ENCODE measurements at regions not wholly inside any gene's neighbourhood (a gene's known extent, or its start where the extent isn't known, plus 50 kb on each side); places are given as distances from the start of the nearest gene placed in this dataset.

DNA sequence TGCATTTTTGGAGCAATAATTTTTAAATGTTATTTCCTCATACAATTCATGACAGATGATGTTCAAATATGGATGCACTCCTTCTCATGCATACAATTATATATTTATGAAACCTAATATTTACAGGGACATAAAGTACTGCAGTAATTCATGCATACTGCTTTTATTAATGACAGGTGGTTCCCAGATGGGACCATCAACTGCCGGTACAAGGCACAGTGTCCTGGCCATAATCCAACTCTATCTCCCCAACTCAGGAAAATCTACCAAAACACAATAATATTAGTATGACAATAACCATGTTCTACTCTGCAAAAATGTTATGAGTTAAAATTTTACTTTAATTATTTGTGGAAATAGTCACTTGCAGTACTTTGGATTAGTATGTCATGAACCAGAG lies 77.8 kb downstream of the VIP start:
- H3K27ac ChIP-seq (ENCODE audit: insufficient read depth, low read length): no peak overlapping the region
- H3K9ac ChIP-seq (ENCODE audit: low read depth, low read length): no peak overlapping the region
- intact Hi-C loops (cut with micrococcal nuclease) (no loop called here), dilution Hi-C loops (cut with HindIII; ENCODE audit: low sequenced_read_pairs, unreplicated experiment) (no loop called here), in situ Hi-C loops (cut with MboI; ENCODE audit: low sequenced_read_pairs) (no loop called here)
- no peak overlapping the region for H2BK120ac ChIP-seq (ENCODE audit: low read depth, low read length)
- no peak overlapping the region for H3K56ac ChIP-seq (ENCODE audit: extremely low read depth, insufficient read depth, low read length)
- H2AFZ ChIP-seq (replicated peaks; ENCODE audit: low read length, poor library complexity): no peak overlapping the region
- H3K36me3 ChIP-seq (ENCODE audit: control insufficient read depth, insufficient read depth, low read length): no peaks in the 10 kb centered on the region
- no peak overlapping the region for H3K4me3 ChIP-seq (ENCODE audit: insufficient read depth, low read depth, low read length)
- H3K14ac ChIP-seq (replicated peaks; ENCODE audit: low read depth, low read length): no peak overlapping the region
- no CpG with 5 or more reads among the region's 1 CpG for WGBS, 2 experiments (ENCODE audit: extremely low coverage in 2 of 2, insufficient read length in 1 of 2)
- no peak overlapping the region for H2BK20ac ChIP-seq (ENCODE audit: low read depth, low read length)
- H2AK5ac ChIP-seq (ENCODE audit: low read depth, low read length): no peak overlapping the region
- no peaks in the 10 kb centered on the region for H3K9me1 ChIP-seq (ENCODE audit: insufficient read depth, low read length)
- H2AK9ac ChIP-seq (replicated peaks; ENCODE audit: low read depth, low read length, poor library complexity): no peak overlapping the region
- ChIA-PET CTCF (no interaction called here), POLR2A (ENCODE audit: unreplicated experiment) (no interaction called here)
- no peak for DNase-seq
- H3K23ac ChIP-seq (ENCODE audit: low read depth, low read length): no peak overlapping the region
- no peak overlapping the region for H3K4me2 ChIP-seq (ENCODE audit: low read depth, low read length)
- no peak overlapping the region for H3K18ac ChIP-seq (ENCODE audit: low read depth, low read length)
- H4K20me1 ChIP-seq (ENCODE audit: insufficient read depth, low read length): no peaks in the 10 kb centered on the region
- no peaks in the 10 kb centered on the region for H3K79me1 ChIP-seq (ENCODE audit: low read depth in 1 of 2, low read length in 2 of 2)
- TF ChIP-seq CHD1 (IDR thresholded peaks at IDR 0.05; ENCODE audit: low read depth, low read length) (no peak), SMC3 (IDR thresholded peaks at IDR 0.05; ENCODE audit: low read depth, low read length) (no peak), RFX5 (IDR thresholded peaks at IDR 0.05; ENCODE audit: low read depth, low read length) (no peak), NFE2L2 (IDR thresholded peaks at IDR 0.05; ENCODE audit: low read depth, low read length) (no peak), MAFK (IDR thresholded peaks at IDR 0.05; ENCODE audit: low read depth, low read length) (no peak), RCOR1 (IDR thresholded peaks at IDR 0.05; ENCODE audit: insufficient replicate concordance, low read length) (no peak), BHLHE40 (IDR thresholded peaks at IDR 0.05; ENCODE audit: low read depth, low read length) (no peak), POLR2A (IDR thresholded peaks at IDR 0.05; ENCODE audit: low read depth, low read length) (no peak), CEBPB (IDR thresholded peaks at IDR 0.05; ENCODE audit: low read depth, low read length) (no peak)
- TF ChIP-seq, protein P1, sequence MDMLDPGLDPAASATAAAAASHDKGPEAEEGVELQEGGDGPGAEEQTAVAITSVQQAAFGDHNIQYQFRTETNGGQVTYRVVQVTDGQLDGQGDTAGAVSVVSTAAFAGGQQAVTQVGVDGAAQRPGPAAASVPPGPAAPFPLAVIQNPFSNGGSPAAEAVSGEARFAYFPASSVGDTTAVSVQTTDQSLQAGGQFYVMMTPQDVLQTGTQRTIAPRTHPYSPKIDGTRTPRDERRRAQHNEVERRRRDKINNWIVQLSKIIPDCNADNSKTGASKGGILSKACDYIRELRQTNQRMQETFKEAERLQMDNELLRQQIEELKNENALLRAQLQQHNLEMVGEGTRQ (IDR thresholded peaks at IDR 0.05; ENCODE audit: low read depth, low read length): no peak
- TF ChIP-seq, protein P2, sequence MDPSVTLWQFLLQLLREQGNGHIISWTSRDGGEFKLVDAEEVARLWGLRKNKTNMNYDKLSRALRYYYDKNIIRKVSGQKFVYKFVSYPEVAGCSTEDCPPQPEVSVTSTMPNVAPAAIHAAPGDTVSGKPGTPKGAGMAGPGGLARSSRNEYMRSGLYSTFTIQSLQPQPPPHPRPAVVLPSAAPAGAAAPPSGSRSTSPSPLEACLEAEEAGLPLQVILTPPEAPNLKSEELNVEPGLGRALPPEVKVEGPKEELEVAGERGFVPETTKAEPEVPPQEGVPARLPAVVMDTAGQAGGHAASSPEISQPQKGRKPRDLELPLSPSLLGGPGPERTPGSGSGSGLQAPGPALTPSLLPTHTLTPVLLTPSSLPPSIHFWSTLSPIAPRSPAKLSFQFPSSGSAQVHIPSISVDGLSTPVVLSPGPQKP (IDR thresholded peaks at IDR 0.05; ENCODE audit: borderline replicate concordance, low read depth, low read length): no peak
- TF ChIP-seq, protein P3, sequence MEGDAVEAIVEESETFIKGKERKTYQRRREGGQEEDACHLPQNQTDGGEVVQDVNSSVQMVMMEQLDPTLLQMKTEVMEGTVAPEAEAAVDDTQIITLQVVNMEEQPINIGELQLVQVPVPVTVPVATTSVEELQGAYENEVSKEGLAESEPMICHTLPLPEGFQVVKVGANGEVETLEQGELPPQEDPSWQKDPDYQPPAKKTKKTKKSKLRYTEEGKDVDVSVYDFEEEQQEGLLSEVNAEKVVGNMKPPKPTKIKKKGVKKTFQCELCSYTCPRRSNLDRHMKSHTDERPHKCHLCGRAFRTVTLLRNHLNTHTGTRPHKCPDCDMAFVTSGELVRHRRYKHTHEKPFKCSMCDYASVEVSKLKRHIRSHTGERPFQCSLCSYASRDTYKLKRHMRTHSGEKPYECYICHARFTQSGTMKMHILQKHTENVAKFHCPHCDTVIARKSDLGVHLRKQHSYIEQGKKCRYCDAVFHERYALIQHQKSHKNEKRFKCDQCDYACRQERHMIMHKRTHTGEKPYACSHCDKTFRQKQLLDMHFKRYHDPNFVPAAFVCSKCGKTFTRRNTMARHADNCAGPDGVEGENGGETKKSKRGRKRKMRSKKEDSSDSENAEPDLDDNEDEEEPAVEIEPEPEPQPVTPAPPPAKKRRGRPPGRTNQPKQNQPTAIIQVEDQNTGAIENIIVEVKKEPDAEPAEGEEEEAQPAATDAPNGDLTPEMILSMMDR (conservative IDR thresholded peaks at IDR 0.05; ENCODE audit: low read depth, low read length): no peak
- no peak overlapping the region for H4K5ac ChIP-seq (ENCODE audit: low read depth, low read length)
- no TSS peak for BruUV-seq (replicated peaks)
- no peak overlapping the region for H2BK15ac ChIP-seq (ENCODE audit: low read depth, low read length)
- H3K4me1 ChIP-seq (ENCODE audit: control insufficient read depth, insufficient read depth, low read length): no peaks in the 10 kb centered on the region
- no peak overlapping the region for H3K4ac ChIP-seq (ENCODE audit: low read depth, low read length)
- no peaks in the 10 kb centered on the region for H3K27me3 ChIP-seq (ENCODE audit: control insufficient read depth, insufficient read depth, low read length)
- H2BK5ac ChIP-seq (ENCODE audit: low read depth, low read length, poor library complexity, severe bottlenecking): no peak overlapping the region
- H4K8ac ChIP-seq (ENCODE audit: low read depth in 2 of 2, low read length in 2 of 2): no peak overlapping the region
- no peaks in the 10 kb centered on the region for H3K9me3 ChIP-seq (ENCODE audit: control insufficient read depth, insufficient read depth, low read length)
- H4K91ac ChIP-seq (ENCODE audit: insufficient read depth, low read depth, low read length): no peak overlapping the region
- no peak for ATAC-seq (ENCODE audit: low read depth)
